ENCODE measurements at regions not wholly inside any gene's neighbourhood (a gene's known extent, or its start where the extent isn't known, plus 50 kb on each side); places are given as distances from the start of the nearest gene placed in this dataset.

- H3K27ac ChIP-seq (ENCODE audit: low read length), result no peak overlapping the region
- CTCF ChIA-PET, result no interaction called here
- no peaks in the 10 kb centered on the region for H3K4me1 ChIP-seq (ENCODE audit: control insufficient read depth, insufficient read depth, low read length)
- no TSS peak for BruUV-seq (replicated peaks)
- ATAC-seq (no peak), DNase-seq (ENCODE audit: low read depth, low spot score) (no peak)
- no peaks in the 10 kb centered on the region for H3K9me3 ChIP-seq (ENCODE audit: control insufficient read depth, insufficient read depth, low read depth, low read length)
- no peak overlapping the region for H3K4me3 ChIP-seq (ENCODE audit: low read depth in 2 of 2, low read length in 2 of 2)
- no peak for TF ChIP-seq TCF7L2 (IDR thresholded peaks at IDR 0.05; ENCODE audit: low read depth, low read length)
- no peak for TF ChIP-seq POLR2AphosphoS5 (IDR thresholded peaks at IDR 0.05; ENCODE audit: low read depth, low read length)
- TF ChIP-seq REST (IDR thresholded peaks at IDR 0.05; ENCODE audit: insufficient read depth in 1 of 2, low read depth in 2 of 2, low read length in 1 of 2), result no peak
- TF ChIP-seq SIN3A (IDR thresholded peaks at IDR 0.05; ENCODE audit: borderline replicate concordance, insufficient read depth, low read depth, low read length), result no peak
- TF ChIP-seq CTCF (IDR thresholded peaks at IDR 0.05), result no peak
- H3K36me3 ChIP-seq (ENCODE audit: control insufficient read depth, insufficient read depth, low read length), result no peaks in the 10 kb centered on the region
- H3K27me3 ChIP-seq (ENCODE audit: control insufficient read depth, insufficient read depth, low read length), result no peaks in the 10 kb centered on the region
- in situ Hi-C loops (cut with HindIII; ENCODE audit: low pct_unique_long_range_greater_than_20kb, low sequenced_read_pairs), result no loop called here
- POLR2A ChIA-PET, result no interaction called here
- intact Hi-C loops (cut with micrococcal nuclease; ENCODE audit: unreplicated experiment), result no loop called here
These were observed 229.4 kb upstream of the AZI2 start for GRCh38 chr3:28577941-28578500.

GRCh38 chr3:28586325-28586724 lies 237.7 kb upstream of the AZI2 start:
- Histone ChIP-seq H3K4me3 (ENCODE audit: low read depth in 2 of 2, low read length in 2 of 2) (no peak overlapping the region), H3K4me1 (ENCODE audit: control insufficient read depth, insufficient read depth, low read length) (no peaks in the 10 kb centered on the region), H3K9me3 (ENCODE audit: control insufficient read depth, insufficient read depth, low read depth, low read length) (no peaks in the 10 kb centered on the region), H3K27ac (ENCODE audit: low read length) (no peak overlapping the region), H3K27me3 (ENCODE audit: control insufficient read depth, insufficient read depth, low read length) (no peaks in the 10 kb centered on the region), H3K36me3 (ENCODE audit: control insufficient read depth, insufficient read depth, low read length) (no peaks in the 10 kb centered on the region)
- in situ Hi-C loops (cut with HindIII; ENCODE audit: low pct_unique_long_range_greater_than_20kb, low sequenced_read_pairs) (no loop called here), intact Hi-C loops (cut with micrococcal nuclease; ENCODE audit: unreplicated experiment) (no loop called here)
- POLR2A ChIA-PET, result interaction anchor here (0.6 kb wide), 1 partner anchor 139 kb away, joined by 3 read pairs; no protein-coding TSS in a partner anchor
- CTCF ChIA-PET, result no interaction called here
- BruUV-seq (replicated peaks), result no TSS peak
- TF ChIP-seq CTCF (IDR thresholded peaks at IDR 0.05) (no peak), SIN3A (IDR thresholded peaks at IDR 0.05; ENCODE audit: borderline replicate concordance, insufficient read depth, low read depth, low read length) (no peak), POLR2AphosphoS5 (IDR thresholded peaks at IDR 0.05; ENCODE audit: low read depth, low read length) (no peak), REST (IDR thresholded peaks at IDR 0.05; ENCODE audit: insufficient read depth in 1 of 2, low read depth in 2 of 2, low read length in 1 of 2) (no peak), TCF7L2 (IDR thresholded peaks at IDR 0.05; ENCODE audit: low read depth, low read length) (no peak)
- ATAC-seq (no peak), DNase-seq (ENCODE audit: low read depth, low spot score) (no peak)
